Hepatocyte (in vitro differentiated cells): ENCODE measurements at regions not wholly inside any gene's neighbourhood (a gene's known extent, or its start where the extent isn't known, plus 50 kb on each side); places are given as distances from the start of the nearest gene placed in this dataset.

Experiments
- EZH2 ChIP-seq: fragments of 200-600 bp; sonication (generic); IDR thresholded peaks from 2 replicates; pipeline ENCODE4 v1.6.1; 2016; ENCODE audit warnings: antibody characterized with exemption, mild to moderate bottlenecking, borderline replicate concordance
- TF ChIP-seq, protein P1 (sequence below): fragments of 200-600 bp; sonication (generic); IDR thresholded peaks from 2 replicates; pipeline ENCODE4 v1.5.1; 2016; ENCODE audit warnings: antibody characterized with exemption, mild to moderate bottlenecking; ENCODE audit not compliant: poor library complexity

DNA sequence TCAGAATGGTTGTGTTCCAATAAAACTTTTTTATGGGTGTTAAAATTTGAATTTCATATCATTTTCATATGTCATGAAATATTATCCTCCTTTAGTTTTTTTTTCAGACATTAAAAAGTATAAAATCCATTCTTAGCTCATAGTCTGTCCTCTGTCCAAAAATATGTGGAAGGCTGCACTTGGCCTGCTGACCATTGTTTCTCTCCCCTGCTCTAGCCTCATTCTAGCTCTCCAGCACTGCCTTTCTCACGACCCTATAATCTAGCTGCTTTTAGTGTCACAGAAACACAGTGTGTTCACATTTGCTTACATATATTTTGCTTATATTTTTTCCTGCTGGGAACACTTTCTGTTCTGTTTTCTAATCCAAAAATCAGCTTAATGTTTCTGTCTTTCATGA is 165.0 kb upstream of the ANK2 start:
- TF ChIP-seq, protein P1, sequence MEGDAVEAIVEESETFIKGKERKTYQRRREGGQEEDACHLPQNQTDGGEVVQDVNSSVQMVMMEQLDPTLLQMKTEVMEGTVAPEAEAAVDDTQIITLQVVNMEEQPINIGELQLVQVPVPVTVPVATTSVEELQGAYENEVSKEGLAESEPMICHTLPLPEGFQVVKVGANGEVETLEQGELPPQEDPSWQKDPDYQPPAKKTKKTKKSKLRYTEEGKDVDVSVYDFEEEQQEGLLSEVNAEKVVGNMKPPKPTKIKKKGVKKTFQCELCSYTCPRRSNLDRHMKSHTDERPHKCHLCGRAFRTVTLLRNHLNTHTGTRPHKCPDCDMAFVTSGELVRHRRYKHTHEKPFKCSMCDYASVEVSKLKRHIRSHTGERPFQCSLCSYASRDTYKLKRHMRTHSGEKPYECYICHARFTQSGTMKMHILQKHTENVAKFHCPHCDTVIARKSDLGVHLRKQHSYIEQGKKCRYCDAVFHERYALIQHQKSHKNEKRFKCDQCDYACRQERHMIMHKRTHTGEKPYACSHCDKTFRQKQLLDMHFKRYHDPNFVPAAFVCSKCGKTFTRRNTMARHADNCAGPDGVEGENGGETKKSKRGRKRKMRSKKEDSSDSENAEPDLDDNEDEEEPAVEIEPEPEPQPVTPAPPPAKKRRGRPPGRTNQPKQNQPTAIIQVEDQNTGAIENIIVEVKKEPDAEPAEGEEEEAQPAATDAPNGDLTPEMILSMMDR = no peak
- TF ChIP-seq EZH2 = no peak
